AG04450 (cell line): ENCODE measurements at regions not wholly inside any gene's neighbourhood (a gene's known extent, or its start where the extent isn't known, plus 50 kb on each side); places are given as distances from the start of the nearest gene placed in this dataset.

ENCODE experiments used
- CTCF ChIA-PET: fragments of 300-600, 350-600 bp; formaldehyde crosslinking; extraction: SDS; loops from one replicate; lab custom pipeline; 2022; ENCODE audit warnings: antibody characterized with exemption, inconsistent platforms; lab: Charles Lee
- POLR2A ChIA-PET: fragments of 350-600 bp; formaldehyde crosslinking; extraction: SDS; loops from one replicate; lab custom pipeline; 2021; ENCODE audit warnings: antibody characterized with exemption, inconsistent platforms; lab: Yijun Ruan, JAX
- DNase-seq: peaks from one replicate; pipeline ENCODE4 v3.0.0-alpha.2; 2011; ENCODE audit warnings: low read depth, low spot score
- H3K27ac ChIP-seq: one replicate; pipeline ENCODE4 v1.5.1; 2012; ENCODE audit warnings: low read depth, low read length, control low read depth
- H3K27me3 ChIP-seq: one replicate; pipeline ENCODE4 v1.6.0; 2012; ENCODE audit warnings: low read length; ENCODE audit not compliant: control insufficient read depth, insufficient read depth
- H3K4me3 ChIP-seq: 2 replicates; pipeline ENCODE4 v1.5.1; 2011; ENCODE audit warnings: mild to moderate bottlenecking, low read depth, low read length, control low read depth
- H3K9me3 ChIP-seq: 2 replicates; pipeline ENCODE4 v1.5.1; 2012; ENCODE audit warnings: low read length; ENCODE audit not compliant: control insufficient read depth, insufficient read depth
- TF ChIP-seq, protein P1 (sequence below): IDR thresholded peaks from 2 replicates; pipeline ENCODE4 v1.5.1; 2011; ENCODE audit warnings: low read depth, low read length, control low read depth, inconsistent platforms

DNA sequence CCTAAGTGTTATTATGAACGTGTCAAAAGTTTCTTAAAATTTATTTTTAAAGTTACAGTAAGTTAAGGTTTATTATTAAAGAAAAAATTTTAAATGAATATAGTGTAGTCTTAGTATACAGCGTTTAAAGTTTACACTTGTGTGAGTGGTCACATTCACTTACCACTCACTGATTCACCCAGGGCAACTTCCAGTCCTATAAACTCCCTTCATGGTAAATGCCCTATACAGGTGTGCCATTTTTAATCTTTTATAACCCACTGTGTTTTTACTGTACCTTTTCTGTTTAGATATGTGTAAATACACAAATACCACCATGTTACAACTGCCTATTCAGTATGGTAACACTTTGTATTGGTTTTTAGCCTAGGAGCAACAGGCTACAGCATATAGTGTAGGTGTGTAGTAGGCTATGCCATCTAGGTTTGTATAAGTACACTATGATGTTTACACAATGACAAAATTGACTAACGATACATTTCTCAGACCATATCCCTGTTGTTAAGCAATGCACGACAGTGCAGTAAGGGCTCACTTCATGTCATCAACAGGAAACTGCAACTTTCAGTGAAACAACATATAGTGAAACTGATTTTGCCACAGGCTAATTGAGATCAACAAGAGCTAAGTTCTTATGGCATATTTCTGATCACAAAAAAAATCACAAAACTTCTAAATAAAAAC is 112.0 kb upstream of the TMCC3 start:
- TF ChIP-seq, protein P1, sequence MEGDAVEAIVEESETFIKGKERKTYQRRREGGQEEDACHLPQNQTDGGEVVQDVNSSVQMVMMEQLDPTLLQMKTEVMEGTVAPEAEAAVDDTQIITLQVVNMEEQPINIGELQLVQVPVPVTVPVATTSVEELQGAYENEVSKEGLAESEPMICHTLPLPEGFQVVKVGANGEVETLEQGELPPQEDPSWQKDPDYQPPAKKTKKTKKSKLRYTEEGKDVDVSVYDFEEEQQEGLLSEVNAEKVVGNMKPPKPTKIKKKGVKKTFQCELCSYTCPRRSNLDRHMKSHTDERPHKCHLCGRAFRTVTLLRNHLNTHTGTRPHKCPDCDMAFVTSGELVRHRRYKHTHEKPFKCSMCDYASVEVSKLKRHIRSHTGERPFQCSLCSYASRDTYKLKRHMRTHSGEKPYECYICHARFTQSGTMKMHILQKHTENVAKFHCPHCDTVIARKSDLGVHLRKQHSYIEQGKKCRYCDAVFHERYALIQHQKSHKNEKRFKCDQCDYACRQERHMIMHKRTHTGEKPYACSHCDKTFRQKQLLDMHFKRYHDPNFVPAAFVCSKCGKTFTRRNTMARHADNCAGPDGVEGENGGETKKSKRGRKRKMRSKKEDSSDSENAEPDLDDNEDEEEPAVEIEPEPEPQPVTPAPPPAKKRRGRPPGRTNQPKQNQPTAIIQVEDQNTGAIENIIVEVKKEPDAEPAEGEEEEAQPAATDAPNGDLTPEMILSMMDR: no peak
- POLR2A ChIA-PET: interaction anchor here (1.4 kb wide), 1 partner anchor 221 kb away, joined by 5 read pairs; no protein-coding TSS in a partner anchor

DNA sequence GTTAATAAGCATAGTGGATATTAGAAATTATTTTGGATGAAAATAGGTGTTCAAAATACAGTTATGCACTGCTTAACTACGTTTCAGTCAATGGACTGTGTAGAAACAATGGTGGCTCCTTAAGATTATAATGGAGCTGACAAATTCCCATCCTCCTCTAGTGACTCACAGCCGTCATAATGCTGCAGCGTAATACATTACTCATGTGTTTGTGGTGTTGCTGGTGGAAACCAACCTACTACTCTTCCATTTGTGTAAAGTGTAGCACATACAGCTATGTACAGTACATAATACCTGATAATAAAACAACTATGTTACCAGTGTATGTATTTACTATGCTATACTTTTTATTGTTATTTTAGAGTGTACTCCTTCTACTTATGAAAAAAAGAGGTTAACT is 111.2 kb upstream of the TMCC3 start:
- DNase-seq: peak; percentile 36
- Histone ChIP-seq H3K9me3 (no peaks in the 10 kb centered on the region), H3K4me3 (no peak overlapping the region), H3K27ac (no peak overlapping the region), H3K27me3 (peaks cover 2% of the 10 kb centered on the region)
- ChIA-PET CTCF (interaction anchor here (0.6 to 1.6 kb wide), 4 partner anchors 27 to 687 kb away, joined by 3 to 6 read pairs (median 4); no protein-coding TSS in a partner anchor), POLR2A (interaction anchor here (1.4 kb wide), 1 partner anchor 222 kb away, joined by 5 read pairs; no protein-coding TSS in a partner anchor)
- TF ChIP-seq, protein P1: no peak

More for the DNA sequence above, 112.0 kb upstream of the TMCC3 start:
- no peak overlapping the region for H3K27ac ChIP-seq
- no peaks in the 10 kb centered on the region for H3K9me3 ChIP-seq
- H3K4me3 ChIP-seq: no peak overlapping the region
- no peaks in the 10 kb centered on the region for H3K27me3 ChIP-seq
- no peak for DNase-seq
- CTCF ChIA-PET: interaction anchor here (1.0 to 1.6 kb wide), 4 partner anchors 26 to 813 kb away, joined by 3 to 6 read pairs (median 4); no protein-coding TSS in a partner anchor

DNA sequence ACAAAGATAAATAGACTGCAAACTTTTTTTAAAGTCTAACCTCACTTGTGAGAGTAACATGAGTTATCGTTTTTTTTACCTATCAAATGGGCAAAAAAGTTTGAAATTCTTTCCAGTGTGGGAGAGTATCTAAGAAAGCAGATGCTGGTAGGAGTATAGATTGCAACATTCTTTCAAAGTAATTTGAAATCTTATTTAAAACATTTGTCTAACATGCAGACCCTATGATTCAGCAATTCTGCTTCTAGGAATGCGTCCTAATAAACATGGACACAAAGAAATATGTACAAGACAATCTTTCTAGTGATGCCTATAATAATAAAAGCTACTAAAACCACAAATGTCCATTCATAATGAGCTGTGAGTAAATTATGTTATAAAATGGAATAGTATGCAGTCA is 110.4 kb upstream of the TMCC3 start:
- ChIA-PET CTCF (interaction anchor here (1.0 kb wide), 1 partner anchor 216 kb away, joined by 4 read pairs; no protein-coding TSS in a partner anchor), POLR2A (interaction anchor here (1.4 kb wide), 1 partner anchor 223 kb away, joined by 5 read pairs; no protein-coding TSS in a partner anchor)
- no peak overlapping the region for H3K27ac ChIP-seq
- no peaks in the 10 kb centered on the region for H3K9me3 ChIP-seq
- DNase-seq: no peak
- no peak overlapping the region for H3K4me3 ChIP-seq
- TF ChIP-seq, protein P1: no peak
- H3K27me3 ChIP-seq: peaks cover 6% of the 10 kb centered on the region

DNA sequence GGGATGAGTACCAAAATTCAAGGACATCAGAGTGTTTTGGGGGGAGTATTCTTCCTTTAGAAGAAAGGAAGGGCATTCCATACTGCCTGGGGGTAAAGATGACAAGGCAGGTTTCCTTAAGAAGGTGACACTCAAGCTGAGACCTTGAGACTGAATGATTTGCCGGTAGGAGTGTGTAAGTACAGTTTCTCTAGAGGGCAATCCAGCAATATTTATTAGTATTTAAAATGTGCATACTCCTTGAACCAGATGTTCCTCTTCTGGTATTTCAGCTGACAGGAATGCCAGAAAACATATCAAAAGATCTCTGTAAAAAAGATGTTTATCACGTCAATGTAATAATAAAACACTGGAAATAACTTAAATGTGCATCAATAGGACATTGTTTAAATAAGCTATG is 106.4 kb upstream of the TMCC3 start:
- no peak overlapping the region for H3K4me3 ChIP-seq
- TF ChIP-seq, protein P1: no peak
- H3K27ac ChIP-seq: no peak overlapping the region
- H3K9me3 ChIP-seq: no peaks in the 10 kb centered on the region
- peaks cover 25% of the 10 kb centered on the region for H3K27me3 ChIP-seq
- POLR2A ChIA-PET: no interaction called here
- CTCF ChIA-PET: no interaction called here
- no peak for DNase-seq

DNA sequence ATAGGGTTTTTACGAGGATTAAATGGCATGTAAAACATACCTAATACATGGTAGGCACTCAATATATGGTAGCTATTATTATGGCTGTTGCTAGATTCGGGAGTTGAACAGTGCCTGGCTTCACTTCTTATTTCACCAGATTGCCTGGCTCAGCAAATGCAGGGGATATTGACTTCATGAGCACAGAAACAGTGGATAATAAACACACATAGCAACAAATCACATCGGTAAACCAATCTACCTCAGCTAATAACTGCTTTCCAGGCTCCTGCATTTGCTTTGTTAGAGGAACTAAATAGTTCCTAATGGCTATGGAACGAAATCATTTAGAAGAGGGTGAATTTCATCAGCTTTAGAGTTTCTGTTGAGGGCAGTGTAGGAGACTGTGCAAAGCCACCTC is 105.2 kb upstream of the TMCC3 start:
- H3K4me3 ChIP-seq: no peak overlapping the region
- H3K27me3 ChIP-seq: peaks cover 29% of the 10 kb centered on the region
- TF ChIP-seq, protein P1: no peak
- ChIA-PET POLR2A (no interaction called here), CTCF (interaction anchor here (0.7 kb wide), 1 partner anchor 18 kb away, joined by 3 read pairs; no protein-coding TSS in a partner anchor)
- H3K9me3 ChIP-seq: no peaks in the 10 kb centered on the region
- DNase-seq: no peak
- no peak overlapping the region for H3K27ac ChIP-seq
